Upper lobe of right lung (tissue), 1 donor: ENCODE measurements at regions not wholly inside any gene's neighbourhood (a gene's known extent, or its start where the extent isn't known, plus 50 kb on each side); places are given as distances from the start of the nearest gene placed in this dataset.

Source experiments
- ATAC-seq: fragments of 200-7000 bp; cut with Tn5 transposase; one replicate; pipeline ENCODE4 v1.9.1; 2020; ENCODE audit warnings: mild to moderate bottlenecking, moderate library complexity
- DNase-seq: peaks from one replicate; pipeline ENCODE4 v3.0.0-alpha.2; 2020
- H3K27ac ChIP-seq: fragments of 200-600 bp; one replicate; pipeline ENCODE4 v1.8.0; 2022
- H3K27me3 ChIP-seq: fragments of 200-600 bp; one replicate; pipeline ENCODE4 v1.8.0; 2022; ENCODE audit warnings: mild to moderate bottlenecking
- H3K36me3 ChIP-seq: fragments of 200-600 bp; one replicate; pipeline ENCODE4 v1.8.0; 2022
- H3K4me1 ChIP-seq: fragments of 200-600 bp; one replicate; pipeline ENCODE4 v1.8.0; 2022
- H3K4me3 ChIP-seq: fragments of 200-600 bp; one replicate; pipeline ENCODE4 v1.8.0; 2022; ENCODE audit warnings: mild to moderate bottlenecking
- H3K9me3 ChIP-seq: fragments of 200-600 bp; one replicate; pipeline ENCODE4 v1.8.0; 2022
- intact Hi-C: fragments of 100-400 bp; cut with DNase I; formaldehyde crosslinking; loops from one replicate; pipeline ENCODE4 v1.11.0; 2022
- TF ChIP-seq, protein P1 (sequence below): fragments of 200-600 bp; IDR thresholded peaks from one replicate; pipeline ENCODE4 v1.8.0; 2022; ENCODE audit warnings: antibody characterized with exemption
- donor health status: DM: no; HTN: yes; CAD: no; lungs with severe emphysema.

DNA sequence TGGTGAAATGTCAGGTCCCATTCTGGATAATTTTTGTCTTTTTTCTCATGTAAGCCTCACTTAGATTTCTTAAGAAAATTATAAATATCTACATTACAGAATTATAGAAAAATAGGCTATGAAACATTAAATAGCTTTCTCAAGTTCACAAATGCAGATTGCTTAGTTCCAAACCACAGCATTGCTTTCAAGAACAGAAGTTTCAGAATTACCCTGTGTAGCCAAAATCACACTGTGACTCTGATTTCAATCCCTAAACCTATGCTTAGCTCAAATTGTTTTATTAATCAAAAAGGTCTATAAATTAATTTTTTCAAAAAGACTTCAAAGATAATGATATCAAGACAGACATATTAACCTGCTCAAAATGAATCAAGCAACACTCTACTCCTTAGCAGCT, 881.2 kb upstream of the PCDH20 start:
- Histone ChIP-seq H3K27me3 (no peaks in the 10 kb centered on the region), H3K36me3 (no peaks in the 10 kb centered on the region), H3K4me1 (no peaks in the 10 kb centered on the region), H3K4me3 (no peak overlapping the region), H3K27ac (no peak overlapping the region), H3K9me3 (no peaks in the 10 kb centered on the region)
- ATAC-seq, result no peak
- intact Hi-C loops, result no loop called here
- TF ChIP-seq, protein P1, sequence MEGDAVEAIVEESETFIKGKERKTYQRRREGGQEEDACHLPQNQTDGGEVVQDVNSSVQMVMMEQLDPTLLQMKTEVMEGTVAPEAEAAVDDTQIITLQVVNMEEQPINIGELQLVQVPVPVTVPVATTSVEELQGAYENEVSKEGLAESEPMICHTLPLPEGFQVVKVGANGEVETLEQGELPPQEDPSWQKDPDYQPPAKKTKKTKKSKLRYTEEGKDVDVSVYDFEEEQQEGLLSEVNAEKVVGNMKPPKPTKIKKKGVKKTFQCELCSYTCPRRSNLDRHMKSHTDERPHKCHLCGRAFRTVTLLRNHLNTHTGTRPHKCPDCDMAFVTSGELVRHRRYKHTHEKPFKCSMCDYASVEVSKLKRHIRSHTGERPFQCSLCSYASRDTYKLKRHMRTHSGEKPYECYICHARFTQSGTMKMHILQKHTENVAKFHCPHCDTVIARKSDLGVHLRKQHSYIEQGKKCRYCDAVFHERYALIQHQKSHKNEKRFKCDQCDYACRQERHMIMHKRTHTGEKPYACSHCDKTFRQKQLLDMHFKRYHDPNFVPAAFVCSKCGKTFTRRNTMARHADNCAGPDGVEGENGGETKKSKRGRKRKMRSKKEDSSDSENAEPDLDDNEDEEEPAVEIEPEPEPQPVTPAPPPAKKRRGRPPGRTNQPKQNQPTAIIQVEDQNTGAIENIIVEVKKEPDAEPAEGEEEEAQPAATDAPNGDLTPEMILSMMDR, result no peak
- no peak for DNase-seq

DNA sequence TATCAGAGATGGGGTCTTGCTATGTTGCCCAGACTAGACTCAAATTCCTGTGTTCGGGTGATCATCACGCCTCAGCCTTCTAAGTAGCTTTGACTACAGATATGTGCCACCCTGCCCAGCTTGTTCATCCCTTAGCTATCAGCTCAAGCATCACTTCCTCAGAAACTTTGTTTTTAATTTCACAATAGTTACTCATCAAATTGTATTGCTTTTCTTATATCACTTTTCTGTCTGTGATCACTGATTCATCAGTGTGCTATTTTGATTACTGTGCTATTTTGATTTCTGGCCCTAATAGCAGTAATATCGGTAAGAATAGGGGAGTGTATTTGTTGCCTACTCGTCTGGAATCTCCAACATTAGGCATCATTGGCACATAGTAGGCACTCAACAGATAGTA, 878.6 kb upstream of the PCDH20 start:
- DNase-seq, result no peak
- ATAC-seq, result no peak
- Histone ChIP-seq H3K36me3 (no peaks in the 10 kb centered on the region), H3K27me3 (no peaks in the 10 kb centered on the region), H3K4me3 (no peak overlapping the region), H3K9me3 (no peaks in the 10 kb centered on the region), H3K4me1 (no peaks in the 10 kb centered on the region), H3K27ac (no peak overlapping the region)
- intact Hi-C loops, result no loop called here
- TF ChIP-seq, protein P1, result no peak

DNA sequence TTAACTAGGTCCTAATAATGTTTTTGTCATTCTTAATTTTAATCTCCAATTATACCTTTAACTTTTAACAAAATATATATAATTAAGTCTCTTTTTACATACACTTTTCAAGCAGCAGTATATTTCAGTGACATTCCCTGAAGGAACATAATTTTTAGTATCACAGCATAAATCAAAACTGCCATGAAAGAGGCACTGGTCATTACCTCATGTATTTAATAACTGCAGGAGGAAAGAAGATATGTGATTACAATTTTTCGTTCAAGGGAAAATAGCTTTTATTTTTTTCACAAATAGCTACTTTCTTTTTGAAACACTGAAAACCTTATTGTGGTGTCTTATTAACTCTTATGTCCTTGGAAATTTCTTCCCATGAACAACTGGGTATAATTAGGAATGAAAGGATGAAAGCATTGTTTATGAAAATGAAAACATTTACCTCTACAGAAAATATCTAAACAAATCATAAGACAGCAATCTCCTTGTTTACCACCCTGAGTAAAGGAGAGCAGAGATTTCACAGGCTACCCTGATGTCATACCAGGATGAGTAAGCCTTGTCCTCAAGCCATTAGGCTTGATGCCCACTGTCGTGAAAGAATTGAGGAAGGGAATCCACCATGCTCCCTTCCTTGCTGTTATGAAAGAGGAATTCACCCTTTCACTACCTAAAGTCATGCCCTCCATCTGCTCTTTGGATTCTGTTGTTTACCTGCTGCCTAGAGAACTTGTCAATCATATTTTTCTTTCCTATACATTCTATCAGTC, 877.2 kb upstream of the PCDH20 start:
- Histone ChIP-seq H3K27ac (no peak overlapping the region), H3K27me3 (no peaks in the 10 kb centered on the region), H3K4me1 (no peaks in the 10 kb centered on the region), H3K9me3 (no peaks in the 10 kb centered on the region), H3K36me3 (no peaks in the 10 kb centered on the region), H3K4me3 (no peak overlapping the region)
- DNase-seq (no peak), ATAC-seq (no peak)
- intact Hi-C loops, result no loop called here
- TF ChIP-seq, protein P1, result no peak

DNA sequence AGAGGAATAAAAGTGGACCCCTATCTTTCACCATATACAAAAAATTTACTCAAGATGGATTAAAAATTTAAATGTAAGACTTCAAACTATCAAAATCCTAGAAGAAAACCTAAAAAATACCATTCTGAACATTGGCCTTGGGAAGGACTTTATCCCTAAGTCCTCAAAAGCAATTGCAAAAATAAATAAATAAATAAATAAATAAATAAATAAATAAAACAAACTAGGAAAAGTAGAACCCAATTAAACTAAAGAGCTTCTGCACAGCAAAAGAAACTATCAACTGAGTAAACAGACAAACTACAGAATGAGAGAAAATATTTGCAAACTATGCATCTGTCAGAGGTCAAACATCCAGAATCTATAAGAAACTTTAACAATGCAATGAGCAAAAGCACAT, 874.9 kb upstream of the PCDH20 start:
- DNase-seq (no peak), ATAC-seq (no peak)
- TF ChIP-seq, protein P1, result no peak
- H3K4me1 ChIP-seq, result no peaks in the 10 kb centered on the region
- H3K27me3 ChIP-seq, result no peaks in the 10 kb centered on the region
- H3K4me3 ChIP-seq, result no peak overlapping the region
- H3K27ac ChIP-seq, result no peak overlapping the region
- no peaks in the 10 kb centered on the region for H3K9me3 ChIP-seq
- intact Hi-C loops, result no loop called here
- no peaks in the 10 kb centered on the region for H3K36me3 ChIP-seq

DNA sequence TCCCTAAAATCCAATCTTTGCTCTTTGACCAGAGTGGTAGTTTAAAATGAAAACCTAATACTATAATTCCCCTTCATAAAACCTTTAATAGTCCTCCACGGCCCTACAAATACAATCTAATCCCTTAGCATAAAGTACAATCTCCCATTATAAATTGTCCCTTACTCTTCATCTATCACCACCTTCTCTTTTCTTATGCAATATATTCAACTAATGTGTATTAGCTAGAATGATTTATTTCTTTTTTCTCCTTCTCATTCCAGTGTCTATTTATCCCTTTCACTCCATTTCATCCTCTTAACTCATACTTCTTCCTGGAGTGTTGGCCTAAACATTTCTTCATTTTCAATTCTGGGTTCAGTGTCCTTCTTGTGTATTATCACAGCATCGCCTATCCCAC, 872.1 kb upstream of the PCDH20 start:
- no peaks in the 10 kb centered on the region for H3K27me3 ChIP-seq
- TF ChIP-seq, protein P1, result no peak
- H3K4me1 ChIP-seq, result no peaks in the 10 kb centered on the region
- DNase-seq (no peak), ATAC-seq (no peak)
- H3K9me3 ChIP-seq, result no peaks in the 10 kb centered on the region
- no peaks in the 10 kb centered on the region for H3K36me3 ChIP-seq
- no peak overlapping the region for H3K4me3 ChIP-seq
- intact Hi-C loops, result no loop called here
- no peak overlapping the region for H3K27ac ChIP-seq

DNA sequence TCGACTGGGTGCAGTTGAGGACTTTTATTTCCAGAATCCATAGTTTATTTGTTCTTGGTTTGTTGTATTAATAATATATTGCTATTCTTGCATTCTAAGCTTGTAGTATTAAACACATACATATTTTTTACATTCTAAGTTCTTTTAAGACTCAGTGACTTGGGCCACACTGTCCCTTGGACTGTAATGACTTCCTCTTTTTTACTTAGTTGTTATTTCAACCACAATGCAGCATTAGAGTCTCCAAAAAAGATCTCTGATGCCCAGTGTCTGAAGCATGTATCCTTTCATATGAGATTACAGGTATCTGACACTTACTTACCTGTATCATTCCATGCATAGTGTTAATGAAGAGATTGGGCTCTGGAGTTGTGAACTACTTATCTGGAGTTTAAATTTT, 864.9 kb upstream of the PCDH20 start:
- H3K27ac ChIP-seq, result no peak overlapping the region
- TF ChIP-seq, protein P1, result no peak
- no peaks in the 10 kb centered on the region for H3K36me3 ChIP-seq
- no peak for ATAC-seq
- intact Hi-C loops, result no loop called here
- no peaks in the 10 kb centered on the region for H3K4me1 ChIP-seq
- DNase-seq, result no peak
- H3K27me3 ChIP-seq, result no peaks in the 10 kb centered on the region
- H3K9me3 ChIP-seq, result no peaks in the 10 kb centered on the region
- no peak overlapping the region for H3K4me3 ChIP-seq
